Activated CD4-positive, alpha-beta T cell treated with anti-CD3 and anti-CD28 coated beads, Interleukin-2, amount 50 U/mL, for 24 hours (primary cell): ENCODE measurements at regions not wholly inside any gene's neighbourhood (a gene's known extent, or its start where the extent isn't known, plus 50 kb on each side); places are given as distances from the start of the nearest gene placed in this dataset.
"Not testable (repeated sequence)": the region's sequence is repeated elsewhere in the genome, so short reads cannot be mapped to it uniquely, and the experiment has no call there.

Experiments
- DNase-seq, 2 donors: peaks; one replicate each; pipeline ENCODE4 v3.0.0-alpha.2; 2020; ENCODE audit warnings: low read depth in 1 of 2, low spot score in 1 of 2

GRCh38 chr3:157588386-157589060, 85.3 kb upstream of the VEPH1 start:
- DNase-seq, result no peak

DNA sequence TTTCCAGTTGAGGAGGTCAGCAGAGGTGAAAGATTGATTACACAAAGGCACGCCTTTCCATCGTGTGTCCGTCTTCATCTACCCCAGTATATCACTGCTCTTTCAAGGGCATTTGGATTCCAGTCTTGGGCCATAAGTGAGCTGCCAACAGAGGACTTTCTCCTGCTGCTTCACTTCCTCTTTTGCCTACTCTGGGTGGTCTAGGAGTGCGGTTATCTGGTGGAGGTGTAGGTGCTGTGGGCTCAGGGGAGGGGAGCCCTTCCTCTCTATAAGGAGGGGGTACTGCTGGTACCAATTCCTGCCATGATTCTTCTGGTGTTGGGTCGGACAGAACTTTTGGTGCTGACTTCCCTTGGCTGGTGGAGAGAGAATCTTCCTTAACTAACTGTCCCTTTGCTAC, 83.1 kb upstream of the VEPH1 start:
- DNase-seq, result no peak

- DNase-seq, result no peak
These were observed 82.2 kb upstream of the VEPH1 start for GRCh38 chr3:157585386-157585785.

GRCh38 chr3:157582637-157582973, 79.4 kb upstream of the VEPH1 start:
- no peak for DNase-seq

GRCh38 chr3:157581956-157582636, 78.9 kb upstream of the VEPH1 start:
- DNase-seq, result not testable (repeated sequence)

DNA sequence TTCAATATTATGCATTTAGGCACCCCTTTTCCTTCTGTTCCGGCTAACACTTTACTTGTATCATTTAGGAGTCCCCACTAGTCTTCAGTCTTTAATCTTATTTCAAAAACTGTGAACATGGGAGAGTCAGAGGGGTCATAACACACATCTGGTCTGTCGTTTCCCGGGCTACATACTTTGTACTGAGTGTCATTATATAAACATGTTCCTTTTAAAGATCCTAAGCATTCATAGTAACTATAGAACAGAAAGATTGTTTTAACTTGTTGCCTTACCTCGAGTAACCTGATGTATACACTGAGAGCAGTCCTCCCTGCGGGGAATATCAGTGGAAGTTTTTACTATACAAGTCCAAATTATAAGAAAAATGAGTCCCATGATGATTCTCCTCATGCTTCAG, 78.2 kb upstream of the VEPH1 start:
- no peak for DNase-seq

- DNase-seq, result no peak
These were observed 75.0 kb upstream of the VEPH1 start for GRCh38 chr3:157578181-157578580.

GRCh38 chr3:157574531-157574930, 71.3 kb upstream of the VEPH1 start:
- no peak for DNase-seq

DNA sequence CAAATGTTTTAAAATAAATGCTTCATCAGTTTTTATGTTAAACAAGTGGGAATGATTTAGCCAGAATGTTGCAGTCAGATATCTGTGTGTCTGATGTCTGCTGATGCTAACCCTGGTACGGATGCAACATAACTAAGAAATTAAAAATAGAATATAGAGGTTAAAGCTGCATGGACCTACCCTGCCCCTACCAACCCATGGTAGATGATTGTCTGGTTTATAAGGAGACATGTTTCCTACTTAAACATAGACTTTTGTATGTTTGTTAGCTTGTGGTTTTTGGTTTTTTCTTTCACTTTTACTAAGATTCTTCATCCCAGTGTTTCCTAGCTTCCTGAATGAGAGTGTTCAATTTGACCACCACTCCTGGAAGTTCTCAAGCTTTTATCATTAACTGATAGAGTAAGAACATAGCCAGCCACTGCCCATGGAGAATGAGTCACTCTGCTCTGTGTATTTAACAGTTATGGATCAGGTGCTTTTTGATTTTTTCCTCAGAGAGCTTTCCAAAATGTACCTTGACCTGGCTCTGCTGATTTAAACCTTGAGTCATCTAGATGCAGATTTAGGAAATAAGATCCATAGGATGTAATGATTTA, 70.7 kb upstream of the VEPH1 start:
- DNase-seq, result no peak

DNA sequence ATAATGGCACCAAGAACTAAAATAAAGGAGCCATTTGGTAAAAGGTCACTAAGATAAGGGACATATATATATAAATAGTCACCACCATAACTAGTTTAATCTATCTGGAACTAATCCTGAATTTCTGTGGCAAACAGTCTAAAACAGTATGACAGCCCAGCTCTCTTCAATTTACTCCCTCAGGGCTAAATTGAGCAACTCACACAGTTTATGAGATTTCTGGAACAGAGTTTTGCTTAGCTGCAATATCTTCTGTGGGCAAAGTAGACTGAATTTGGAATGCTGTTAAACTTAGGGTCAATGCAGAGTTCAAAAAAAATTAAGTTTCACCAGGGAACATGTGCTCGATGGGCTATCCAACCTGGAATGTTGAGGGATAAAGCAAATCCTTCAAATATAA, 70.1 kb upstream of the VEPH1 start:
- no peak for DNase-seq

GRCh38 chr3:157572559-157573270, 69.5 kb upstream of the VEPH1 start:
- DNase-seq, result peak in 1 of 2 donors; percentile 9

- DNase-seq, result no peak
These were observed 63.4 kb upstream of the VEPH1 start for GRCh38 chr3:157566596-157566995.

GRCh38 chr3:157559401-157559800, 56.2 kb upstream of the VEPH1 start:
- DNase-seq, result no peak
